G401 (cell line): ENCODE measurements at regions not wholly inside any gene's neighbourhood (a gene's known extent, or its start where the extent isn't known, plus 50 kb on each side); places are given as distances from the start of the nearest gene placed in this dataset.
"Not testable (repeated sequence)": the region's sequence is repeated elsewhere in the genome, so short reads cannot be mapped to it uniquely, and the experiment has no call there.

Source experiments
- DNase-seq: peaks from one replicate; pipeline ENCODE4 v3.0.0-alpha.2; 2015; ENCODE audit warnings: low spot score
- in situ Hi-C: cut with HindIII; loops from 2 replicates; pipeline ENCODE4 v1.10.0; 2016; ENCODE audit warnings: low sequenced_read_pairs, mixed read lengths

DNA sequence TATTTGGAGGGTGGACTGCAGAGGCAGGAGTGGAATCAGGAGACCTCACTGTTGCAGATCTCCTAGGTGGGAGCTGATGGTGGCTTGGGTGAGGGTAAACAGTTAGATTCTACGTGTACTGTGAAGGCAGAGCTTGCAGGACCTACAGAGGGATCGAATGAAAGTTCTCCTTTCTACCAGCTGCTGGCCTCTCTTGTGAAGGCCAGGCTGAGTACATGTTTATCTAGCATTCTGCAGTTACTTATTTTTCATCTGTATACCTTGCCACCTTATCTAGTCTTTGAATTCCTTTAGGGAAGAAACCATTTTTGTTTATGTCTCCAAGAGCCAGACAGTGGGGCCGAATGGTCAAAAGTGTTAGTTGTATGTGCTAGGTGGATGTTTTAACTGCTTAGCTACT, 57.6 kb downstream of the PTTG1 start:
- DNase-seq: no peak
- in situ Hi-C loops: no loop called here

DNA sequence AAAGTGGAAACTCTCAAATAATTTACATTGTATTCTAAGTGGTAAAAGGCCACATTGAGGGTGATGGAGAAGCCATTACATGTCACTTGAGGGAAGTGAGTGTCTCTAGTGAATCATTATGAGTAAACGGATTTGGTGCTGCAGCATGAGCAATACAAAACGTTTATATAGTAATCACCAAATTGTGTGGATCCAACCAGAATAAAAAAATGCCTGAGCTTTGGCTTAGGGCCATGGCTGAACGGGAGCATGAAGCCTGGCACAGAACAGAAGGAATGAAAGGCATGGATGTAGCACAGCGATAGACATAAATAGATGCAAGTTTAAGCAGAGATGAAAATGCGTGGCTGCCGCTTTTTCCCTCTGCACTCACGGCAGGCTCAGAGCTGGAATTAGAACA, 58.3 kb downstream of the PTTG1 start:
- peak; percentile 52 for DNase-seq
- in situ Hi-C loops: no loop called here

DNA sequence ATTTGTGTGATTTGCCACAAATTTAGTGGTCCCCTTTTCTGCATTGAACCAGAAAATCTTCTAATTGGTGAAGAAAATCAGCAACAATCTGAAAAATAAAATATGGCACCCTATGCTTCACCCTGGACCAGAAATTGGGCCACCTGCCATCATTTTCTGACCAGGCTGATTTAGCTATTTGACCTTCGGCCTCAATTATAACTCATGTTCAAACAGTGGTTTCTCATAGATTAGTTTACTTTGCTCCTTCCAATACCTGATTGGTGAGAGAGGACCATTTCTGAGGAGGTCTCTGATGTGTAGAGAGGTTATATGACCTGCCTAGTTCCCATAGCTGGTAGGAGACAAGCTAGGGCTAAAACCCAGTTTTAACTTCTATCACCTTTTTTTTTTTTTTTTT, 59.0 kb downstream of the PTTG1 start:
- in situ Hi-C loops: no loop called here
- DNase-seq: no peak

DNA sequence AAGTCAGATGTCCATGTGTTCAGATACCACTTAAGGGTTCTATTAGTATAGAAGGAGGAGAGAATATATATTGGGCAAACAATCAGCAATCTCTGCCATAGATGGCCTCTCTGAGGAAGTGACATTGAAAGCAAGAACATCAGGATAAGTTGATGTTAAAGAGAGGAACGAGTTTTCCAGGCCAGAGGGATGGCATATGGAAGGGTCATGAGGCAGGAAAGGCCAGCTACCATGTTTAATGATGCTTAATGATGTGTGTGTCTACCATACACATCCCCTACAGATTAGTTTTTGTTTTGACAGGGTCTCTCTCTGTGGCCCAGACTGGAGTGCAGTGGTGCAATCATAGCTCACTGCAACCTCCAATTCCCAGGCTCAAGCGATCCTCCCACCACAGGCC, 63.0 kb downstream of the PTTG1 start:
- in situ Hi-C loops: no loop called here
- no peak for DNase-seq

DNA sequence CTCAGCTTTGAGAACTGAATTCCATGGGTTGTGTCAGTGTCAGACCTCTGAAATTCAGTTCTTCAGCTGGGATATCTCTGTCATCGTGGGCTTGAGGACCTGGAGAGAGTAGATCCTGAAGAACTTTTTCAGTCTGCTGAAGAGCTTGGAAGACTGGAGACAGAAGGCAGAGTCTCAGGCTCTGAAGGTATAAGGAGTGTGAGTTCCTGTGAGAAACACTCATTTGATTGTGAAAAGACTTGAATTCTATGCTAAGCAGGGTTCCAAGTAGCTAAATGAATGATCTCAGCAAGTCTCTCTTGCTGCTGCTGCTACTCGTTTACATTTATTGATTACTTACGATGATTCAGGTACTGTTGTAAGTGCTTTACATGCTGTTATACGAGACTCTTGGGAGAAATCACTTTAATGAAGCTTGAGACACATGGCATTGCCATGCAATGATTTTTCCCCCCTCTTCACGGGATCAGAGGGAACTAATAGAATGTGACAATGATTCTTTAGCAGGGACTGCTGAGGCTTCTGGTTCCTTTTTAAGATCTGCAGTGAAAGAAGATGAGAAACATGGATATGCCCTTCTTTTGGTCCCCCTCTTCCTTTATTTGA, 63.8 kb downstream of the PTTG1 start:
- in situ Hi-C loops: no loop called here
- no peak for DNase-seq

DNA sequence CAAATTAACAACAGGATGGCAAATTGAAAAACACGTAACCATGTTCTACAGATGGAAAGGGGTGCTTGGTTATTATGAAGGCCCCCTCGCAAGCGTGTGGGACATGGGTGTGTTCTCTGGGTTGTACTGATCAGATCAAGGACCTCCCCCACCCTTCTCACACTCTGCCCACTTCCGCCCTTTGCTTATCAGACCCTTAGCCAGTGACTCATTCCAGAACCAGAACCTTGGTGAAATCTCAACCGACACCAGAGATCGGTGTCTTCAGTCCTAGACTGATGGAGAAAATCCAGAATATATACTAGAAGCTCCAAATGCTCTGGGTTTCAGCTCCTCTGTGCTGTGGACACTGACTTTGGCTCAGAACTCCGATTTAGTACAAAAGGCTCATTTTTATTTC, 64.9 kb downstream of the PTTG1 start:
- in situ Hi-C loops: no loop called here
- DNase-seq: no peak

DNA sequence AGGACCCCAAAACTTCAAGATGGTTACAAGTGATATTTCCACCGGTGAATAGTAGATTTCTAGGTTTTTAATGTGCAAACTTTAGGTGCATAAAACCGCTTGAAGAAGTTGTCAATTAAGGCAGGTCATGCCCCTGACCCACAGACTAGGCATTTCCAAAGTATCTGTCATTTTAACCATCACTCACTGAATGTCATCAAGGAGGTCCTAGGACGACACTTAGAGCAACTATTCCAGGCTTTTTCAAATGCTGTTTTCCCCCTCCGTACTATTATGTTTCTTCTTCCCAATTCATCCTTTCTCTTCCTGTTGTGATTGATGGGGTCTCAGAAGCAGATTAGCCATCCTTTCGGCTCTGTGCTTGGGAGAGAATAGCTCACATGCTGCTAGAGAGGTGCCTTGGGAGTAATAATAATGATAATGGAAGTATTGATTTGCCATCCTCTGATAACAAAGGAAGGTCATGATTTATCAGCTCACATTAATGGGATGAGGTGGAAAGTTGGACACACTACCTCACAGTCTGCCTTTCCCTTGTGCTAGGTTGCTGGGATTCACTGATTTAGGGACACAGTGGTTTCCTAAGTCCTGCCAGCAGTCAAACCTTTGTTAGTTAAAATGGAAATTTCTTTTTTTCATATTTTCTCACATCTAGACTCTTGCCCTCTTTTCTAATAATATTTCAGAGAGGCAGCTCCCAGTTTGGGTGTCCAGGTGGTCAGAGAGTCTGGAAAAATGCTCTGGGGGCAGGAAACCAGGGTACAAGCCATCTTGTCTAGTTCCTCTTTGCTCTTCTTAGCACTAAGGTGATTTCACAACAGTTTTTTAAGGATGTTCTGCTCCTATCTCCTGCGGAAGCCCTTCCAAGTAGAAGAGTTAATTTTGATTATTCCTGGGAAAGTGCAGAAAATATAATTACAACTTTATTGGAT, 67.0 kb downstream of the PTTG1 start:
- DNase-seq: no peak
- in situ Hi-C loops: no loop called here

DNA sequence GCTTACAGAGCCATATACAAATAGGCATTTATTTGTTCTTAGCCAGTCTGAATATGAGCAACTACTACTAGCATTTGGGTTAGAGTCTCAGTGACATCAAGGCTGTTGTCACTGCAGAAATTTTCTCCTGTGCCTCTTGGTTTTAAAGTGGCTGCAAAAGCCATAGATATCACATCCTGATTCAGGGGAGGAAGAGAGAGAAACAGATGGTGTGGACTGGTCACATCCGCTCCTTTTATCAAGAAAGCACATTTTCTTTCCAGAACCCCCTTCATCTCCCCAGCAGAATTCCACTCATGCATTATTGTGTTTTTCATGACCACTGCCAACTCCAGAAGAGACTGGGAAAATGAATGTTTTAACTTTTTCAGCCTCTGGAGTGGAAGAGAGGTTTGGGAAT, 69.8 kb downstream of the PTTG1 start:
- in situ Hi-C loops: no loop called here
- DNase-seq: no peak

DNA sequence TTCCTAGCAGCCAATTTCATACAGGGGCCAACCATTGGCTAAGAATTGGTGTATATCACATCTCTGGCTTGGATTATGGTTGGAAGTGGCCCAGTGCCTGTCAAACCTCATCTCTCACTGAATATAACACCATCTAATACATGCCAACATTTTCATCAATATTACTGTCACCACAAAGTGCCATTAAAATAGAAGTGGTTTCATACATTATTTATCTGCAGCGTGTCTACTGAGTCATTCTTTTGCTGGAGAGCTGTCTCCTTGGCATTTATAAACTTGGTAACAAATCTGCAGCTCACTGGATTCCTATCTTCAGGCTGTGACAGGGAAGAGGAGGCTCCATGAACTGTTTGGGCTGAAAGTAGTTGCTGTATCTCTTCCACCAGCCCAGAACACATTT, 70.9 kb downstream of the PTTG1 start:
- no peak for DNase-seq
- in situ Hi-C loops: no loop called here

DNA sequence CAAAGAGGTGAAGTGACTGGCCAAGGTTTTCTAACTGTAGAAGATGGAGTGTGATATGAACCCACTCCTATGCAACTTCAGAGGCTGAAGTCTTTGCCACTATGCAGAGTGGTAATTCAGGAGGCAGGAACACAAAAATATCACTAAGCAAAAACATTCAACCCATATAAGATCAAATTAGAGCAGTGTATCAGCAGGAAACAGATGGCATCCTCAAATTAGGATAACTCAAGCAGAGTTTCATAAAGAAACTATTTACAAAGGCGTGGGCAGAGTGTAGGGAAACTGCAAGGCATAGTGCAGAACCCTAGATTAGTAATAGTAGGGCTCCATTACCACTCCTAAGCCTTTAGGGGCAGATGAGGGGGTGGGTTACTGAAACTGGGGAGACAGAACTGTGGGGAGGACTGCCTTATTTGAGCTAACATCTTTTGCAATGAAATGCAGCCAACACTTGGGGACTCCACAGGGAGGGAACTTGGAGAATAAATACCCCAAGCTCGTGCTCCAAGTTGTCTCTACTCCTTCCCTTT, 72.2 kb downstream of the PTTG1 start:
- in situ Hi-C loops: no loop called here
- peak; percentile 51 for DNase-seq

DNA sequence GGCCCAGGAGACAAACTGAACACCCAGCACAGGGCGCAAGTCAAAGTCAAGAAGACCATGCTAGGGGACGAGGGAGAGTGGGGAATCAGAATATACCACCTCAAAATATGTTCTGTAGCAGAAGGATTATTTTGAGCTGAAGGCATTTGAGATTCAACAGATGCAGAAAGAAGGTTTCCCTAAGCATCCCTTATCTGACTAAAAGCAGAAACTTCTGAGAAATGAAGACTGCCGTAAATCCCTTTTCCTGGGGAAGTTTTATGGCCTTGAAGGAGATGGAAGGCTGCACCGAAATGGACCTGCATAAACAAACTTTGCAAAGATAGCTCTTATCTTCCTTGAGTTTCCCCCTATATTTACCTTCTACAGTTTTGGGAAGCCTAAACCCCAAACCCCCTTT, 72.8 kb downstream of the PTTG1 start:
- in situ Hi-C loops: no loop called here
- no peak for DNase-seq

DNA sequence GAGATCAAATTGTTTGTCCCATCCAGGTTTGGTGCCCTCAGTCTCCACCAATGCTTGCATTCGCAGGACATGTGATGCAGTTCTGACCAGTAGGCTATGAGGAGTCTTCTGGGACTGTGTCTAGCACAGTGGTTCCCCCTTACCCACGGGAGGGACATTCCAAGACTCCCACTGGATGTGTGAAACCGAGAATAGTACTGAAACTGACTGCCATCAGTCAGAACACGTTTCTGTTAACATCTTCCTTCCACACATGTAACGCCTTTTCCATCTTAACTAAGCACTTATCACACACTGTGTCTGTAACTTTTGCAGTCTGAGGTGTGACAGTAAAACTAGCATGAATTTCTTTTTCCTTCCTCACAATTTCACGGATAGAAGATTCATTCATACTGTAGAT, 74.7 kb downstream of the PTTG1 start:
- in situ Hi-C loops: no loop called here
- no peak for DNase-seq

DNA sequence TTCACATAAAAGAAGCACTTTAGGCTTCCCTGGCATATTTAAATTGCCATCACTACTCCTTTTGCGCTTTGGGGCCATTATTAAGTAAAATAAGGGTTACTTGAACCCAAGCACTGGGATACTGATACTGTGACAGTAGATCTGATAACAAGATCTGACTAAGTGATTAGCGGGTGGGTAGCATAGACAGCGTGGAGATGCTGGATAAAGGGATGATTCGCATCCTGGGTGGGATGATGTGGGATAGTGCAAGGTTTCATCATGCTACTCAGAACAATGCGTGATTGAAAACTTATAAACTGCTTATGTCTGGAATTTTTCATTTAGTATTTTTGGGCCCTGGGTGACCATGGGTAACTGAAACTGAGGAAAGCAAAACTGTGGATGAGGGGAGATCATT, 75.1 kb downstream of the PTTG1 start:
- DNase-seq: no peak
- in situ Hi-C loops: no loop called here

DNA sequence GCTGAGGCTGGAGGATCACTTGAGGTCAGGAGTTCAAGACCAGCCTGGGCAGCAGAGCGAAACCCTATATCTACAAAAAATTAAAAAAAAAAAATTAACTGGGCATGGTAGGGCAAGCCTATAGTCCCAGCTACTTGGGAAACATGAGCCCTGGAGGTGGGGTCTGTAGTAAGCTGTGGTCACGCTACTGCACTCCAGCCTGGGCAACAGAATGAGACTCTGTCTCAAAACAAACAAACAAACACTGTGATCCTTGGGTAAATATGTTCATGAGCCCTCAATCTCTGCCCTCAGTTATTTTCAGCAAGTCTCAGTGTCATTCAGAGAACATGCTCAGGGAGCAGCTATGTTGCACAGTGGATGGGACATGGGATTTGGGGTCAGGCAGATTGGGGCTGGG, 76.2 kb downstream of the PTTG1 start:
- no peak for DNase-seq
- in situ Hi-C loops: no loop called here

DNA sequence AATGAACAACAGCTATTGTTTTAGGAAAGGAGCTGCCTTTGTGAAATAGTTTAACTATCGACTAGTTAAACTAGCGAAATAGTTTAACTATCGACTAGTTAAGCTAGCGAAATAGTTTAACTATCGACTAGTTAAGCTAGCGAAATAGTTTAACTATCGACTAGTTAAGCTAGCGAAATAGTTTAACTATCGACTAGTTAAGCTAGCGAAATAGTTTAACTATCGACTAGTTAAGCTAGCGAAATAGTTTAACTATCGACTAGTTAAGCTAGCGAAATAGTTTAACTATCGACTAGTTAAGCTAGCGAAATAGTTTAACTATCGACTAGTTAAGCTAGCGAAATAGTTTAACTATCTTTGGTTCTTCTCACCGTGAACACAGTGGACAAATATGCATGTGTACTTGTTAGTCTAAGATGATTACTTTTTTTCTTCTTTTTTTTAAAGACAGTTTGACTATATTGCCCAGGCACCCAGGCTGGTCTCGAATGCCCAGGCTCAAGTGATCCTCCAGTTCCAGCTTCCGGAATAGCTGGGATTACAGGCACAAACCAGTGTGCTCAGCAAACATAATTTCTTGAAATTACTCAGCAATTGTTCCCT, 76.9 kb downstream of the PTTG1 start:
- DNase-seq, in situ Hi-C loops: not testable (repeated sequence)

DNA sequence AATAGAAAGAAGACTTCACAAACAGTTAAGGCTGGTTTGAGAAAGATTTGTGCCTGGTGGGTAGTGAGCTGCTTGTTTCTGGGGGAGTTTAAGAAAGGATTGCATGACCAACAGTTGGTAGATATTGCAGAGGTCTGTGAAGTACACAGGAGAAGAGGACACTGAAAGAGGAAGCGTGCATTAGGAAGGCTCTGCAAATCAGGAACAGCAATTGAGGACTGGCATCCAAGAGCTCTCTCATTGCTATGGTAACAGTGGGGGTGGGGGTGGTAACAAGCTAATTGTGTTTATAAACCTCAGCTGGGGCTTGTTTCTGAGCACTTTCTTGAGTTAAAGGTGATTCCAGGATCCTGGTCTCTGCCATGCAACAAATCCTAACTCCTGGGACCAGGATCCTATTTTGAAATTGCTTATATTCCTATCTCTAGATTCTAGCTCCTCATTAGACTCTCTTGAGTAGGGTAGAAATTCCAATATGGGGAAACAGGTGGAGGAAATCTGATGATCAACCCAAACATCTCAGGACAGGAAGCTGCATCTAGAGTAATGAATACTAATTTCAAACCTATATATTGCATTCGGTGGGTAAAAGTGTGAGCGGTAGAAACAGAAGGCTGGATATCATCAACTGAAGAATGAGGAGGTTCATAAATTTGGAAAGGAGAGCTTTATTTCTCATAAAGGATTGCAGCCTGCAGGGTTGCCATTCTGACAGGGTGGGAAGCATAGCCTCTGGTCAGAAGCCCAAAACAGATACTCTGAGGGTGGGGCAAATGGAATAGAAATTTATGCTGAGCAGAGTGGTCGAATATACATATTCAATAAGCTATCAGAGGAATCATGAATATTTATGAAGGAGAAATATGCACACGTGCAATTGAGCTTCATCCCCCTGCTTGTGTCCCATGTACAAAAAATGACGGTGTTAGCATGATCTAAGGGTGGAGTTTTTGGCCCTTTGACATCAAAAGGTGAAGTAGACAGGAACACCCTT, 79.4 kb downstream of the PTTG1 start:
- in situ Hi-C loops: no loop called here
- DNase-seq: no peak

DNA sequence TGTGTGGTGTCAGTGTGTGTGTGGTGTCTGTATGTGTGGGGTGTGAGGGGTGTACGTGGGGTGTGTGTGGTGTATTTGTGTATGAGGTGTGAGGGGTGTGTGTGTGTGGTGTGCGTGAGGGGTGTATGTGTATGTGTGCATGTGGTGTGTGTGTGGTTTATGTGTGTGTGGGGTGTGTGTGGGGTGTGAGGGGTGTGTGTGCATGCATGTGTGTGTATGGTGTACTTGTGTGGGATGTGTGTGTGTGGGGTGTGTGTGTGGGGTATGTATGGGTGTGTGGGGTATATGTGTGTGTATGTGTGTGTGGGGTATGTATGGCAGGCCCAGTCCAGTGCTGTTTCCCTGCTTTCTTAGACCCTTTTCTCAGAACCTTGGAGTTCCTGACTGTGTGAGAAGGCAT, 83.3 kb downstream of the PTTG1 start:
- DNase-seq: no peak
- in situ Hi-C loops: no loop called here

DNA sequence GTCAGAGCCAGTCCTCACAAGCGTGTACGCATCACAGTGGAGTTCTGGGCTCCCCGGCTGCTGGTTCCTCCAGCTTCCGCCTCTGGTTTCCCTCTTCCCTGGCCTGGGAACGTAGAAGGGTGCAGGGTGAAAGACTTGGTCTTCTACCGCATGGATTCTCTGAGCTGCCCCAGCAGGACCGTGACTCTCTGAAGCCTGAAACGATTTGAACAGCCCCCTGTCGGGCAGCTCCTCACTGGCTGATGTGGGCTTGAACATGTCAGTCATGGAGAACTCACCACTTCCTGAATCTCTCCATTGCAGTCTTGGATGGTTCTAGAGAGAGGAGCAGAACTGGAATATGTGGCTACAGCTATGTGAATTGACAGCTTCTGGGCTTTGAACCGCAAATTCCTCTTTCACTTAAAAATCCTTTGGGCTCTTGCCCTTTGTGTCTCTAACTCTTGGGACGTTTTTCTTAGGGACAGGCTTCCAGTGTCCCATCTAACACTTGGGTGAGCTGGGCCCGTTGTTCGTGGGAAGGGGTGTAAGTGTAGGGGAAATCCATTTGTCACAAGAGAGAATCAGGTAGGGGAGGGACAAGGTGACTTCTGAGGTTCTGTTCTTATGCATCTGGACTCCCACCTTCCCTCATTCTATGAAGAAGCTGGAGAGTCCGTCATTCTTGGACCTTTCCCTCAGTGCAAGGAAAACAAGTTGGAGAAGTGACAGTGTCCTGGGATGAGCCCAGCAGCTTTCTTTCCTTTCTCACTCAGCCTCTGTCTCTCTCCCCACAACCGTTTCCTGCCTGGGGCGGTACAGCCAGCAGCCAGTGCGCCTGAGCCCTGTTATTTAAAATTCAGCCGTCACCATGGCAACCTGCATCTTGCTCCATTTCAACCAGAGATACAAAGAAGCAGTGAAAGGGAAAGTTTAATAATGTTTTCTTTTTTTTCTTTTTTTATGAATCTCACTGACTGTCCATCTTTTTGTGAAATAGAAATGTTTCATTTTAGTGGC, 84.7 kb downstream of the PTTG1 start:
- in situ Hi-C loops: no loop called here
- peak; percentile 66 for DNase-seq
